ENCODE measurements at regions not wholly inside any gene's neighbourhood (a gene's known extent, or its start where the extent isn't known, plus 50 kb on each side); places are given as distances from the start of the nearest gene placed in this dataset.

- no peak overlapping the region for H3K9ac ChIP-seq (ENCODE audit: low read length)
- H3K4me3 ChIP-seq (ENCODE audit: low read depth, low read length, poor library complexity, severe bottlenecking), result no peak overlapping the region
- H3K4me2 ChIP-seq (ENCODE audit: low read length), result no peak overlapping the region
- no peaks in the 10 kb centered on the region for H3K9me2 ChIP-seq (ENCODE audit: low read depth, low read length)
- no peak overlapping the region for H3K27ac ChIP-seq (ENCODE audit: low read depth, low read length, poor library complexity, severe bottlenecking)
- H3K4me1 ChIP-seq (ENCODE audit: insufficient read depth, low read length, severe bottlenecking), result no peaks in the 10 kb centered on the region
- H3K79me2 ChIP-seq (ENCODE audit: insufficient read depth, low read length), result no peaks in the 10 kb centered on the region
- no peaks in the 10 kb centered on the region for H4K20me1 ChIP-seq (ENCODE audit: insufficient read depth, low read length)
- TF ChIP-seq CTCF (IDR thresholded peaks at IDR 0.05; ENCODE audit: low read length) (no peak), EZH2 (IDR thresholded peaks at IDR 0.05; ENCODE audit: borderline replicate concordance, low read length) (no peak)
- no peak overlapping the region for H2AFZ ChIP-seq (ENCODE audit: low read length)
- no peaks in the 10 kb centered on the region for H3K36me3 ChIP-seq (ENCODE audit: insufficient read depth, low read length)
- no peaks in the 10 kb centered on the region for H3F3A ChIP-seq (ENCODE audit: insufficient read depth, low read length)
- no peaks in the 10 kb centered on the region for H3K9me3 ChIP-seq (ENCODE audit: low read length)
- H3K27me3 ChIP-seq (ENCODE audit: insufficient read depth, low read length), result no peaks in the 10 kb centered on the region
Measured at GRCh38 chr1:194723067-194723466, 1536.7 kb upstream of the B3GALT2 start.

DNA sequence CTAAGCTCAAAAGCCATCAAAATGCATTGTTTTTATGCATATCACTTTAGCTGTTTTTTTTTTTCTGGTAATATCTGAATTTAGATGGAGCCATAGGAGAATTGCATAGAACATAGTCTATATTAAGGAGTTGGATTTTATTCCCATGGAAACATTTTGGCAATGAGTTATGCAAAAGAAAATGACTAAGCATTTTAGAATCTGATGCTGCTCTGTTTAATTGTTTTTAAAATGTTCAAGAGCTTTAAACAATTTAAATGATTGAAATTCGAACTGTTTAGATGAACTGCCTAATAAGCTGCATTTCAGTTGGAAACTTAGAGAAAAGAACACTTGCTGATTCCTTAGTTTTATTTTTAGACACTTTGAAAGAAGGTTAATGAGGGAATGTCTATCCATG is 1531.5 kb upstream of the B3GALT2 start:
- Histone ChIP-seq H3K27ac (ENCODE audit: low read depth, low read length, poor library complexity, severe bottlenecking) (no peak overlapping the region), H3K36me3 (ENCODE audit: insufficient read depth, low read length) (no peaks in the 10 kb centered on the region), H3K4me3 (ENCODE audit: low read depth, low read length, poor library complexity, severe bottlenecking) (no peak overlapping the region), H4K20me1 (ENCODE audit: insufficient read depth, low read length) (no peaks in the 10 kb centered on the region), H2AFZ (ENCODE audit: low read length) (peak overlapping the region; percentile 48; the same call in 1 of the 2 replicates), H3F3A (ENCODE audit: insufficient read depth, low read length) (no peaks in the 10 kb centered on the region), H3K4me1 (ENCODE audit: insufficient read depth, low read length, severe bottlenecking) (no peaks in the 10 kb centered on the region), H3K27me3 (ENCODE audit: insufficient read depth, low read length) (no peaks in the 10 kb centered on the region), H3K9me2 (ENCODE audit: low read depth, low read length) (no peaks in the 10 kb centered on the region), H3K9me3 (ENCODE audit: low read length) (no peaks in the 10 kb centered on the region), H3K79me2 (ENCODE audit: insufficient read depth, low read length) (no peaks in the 10 kb centered on the region), H3K9ac (ENCODE audit: low read length) (no peak overlapping the region), H3K4me2 (ENCODE audit: low read length) (no peak overlapping the region)
- no peak for TF ChIP-seq EZH2 (IDR thresholded peaks at IDR 0.05; ENCODE audit: borderline replicate concordance, low read length)
- no peak for TF ChIP-seq CTCF (IDR thresholded peaks at IDR 0.05; ENCODE audit: low read length)

DNA sequence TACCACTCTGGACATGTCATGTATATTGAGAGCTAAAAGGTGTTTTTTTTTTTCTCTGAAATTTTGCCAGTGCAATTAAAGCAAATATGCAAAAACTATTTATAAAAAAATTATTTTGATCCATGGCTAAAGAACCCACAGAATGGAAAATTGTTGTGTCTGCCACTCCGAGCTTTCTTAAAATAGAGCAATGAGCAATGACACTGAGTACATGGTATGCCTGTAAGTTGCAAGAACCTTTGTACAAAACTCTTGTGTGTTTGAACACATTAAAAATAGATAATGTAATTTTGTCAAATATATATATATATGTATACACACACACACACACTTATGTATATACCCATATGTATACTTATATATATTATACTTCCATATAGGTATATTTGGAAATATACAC is 1530.9 kb upstream of the B3GALT2 start:
- Histone ChIP-seq H4K20me1 (ENCODE audit: insufficient read depth, low read length) (no peaks in the 10 kb centered on the region), H3K4me1 (ENCODE audit: insufficient read depth, low read length, severe bottlenecking) (no peaks in the 10 kb centered on the region), H3K9ac (ENCODE audit: low read length) (no peak overlapping the region), H2AFZ (ENCODE audit: low read length) (peak overlapping the region; percentile 80; the same call in 1 of the 2 replicates), H3K9me3 (ENCODE audit: low read length) (no peaks in the 10 kb centered on the region), H3K4me3 (ENCODE audit: low read depth, low read length, poor library complexity, severe bottlenecking) (no peak overlapping the region), H3K79me2 (ENCODE audit: insufficient read depth, low read length) (no peaks in the 10 kb centered on the region), H3K36me3 (ENCODE audit: insufficient read depth, low read length) (no peaks in the 10 kb centered on the region), H3K4me2 (ENCODE audit: low read length) (no peak overlapping the region), H3K27ac (ENCODE audit: low read depth, low read length, poor library complexity, severe bottlenecking) (no peak overlapping the region), H3K9me2 (ENCODE audit: low read depth, low read length) (no peaks in the 10 kb centered on the region), H3K27me3 (ENCODE audit: insufficient read depth, low read length) (no peaks in the 10 kb centered on the region), H3F3A (ENCODE audit: insufficient read depth, low read length) (no peaks in the 10 kb centered on the region)
- TF ChIP-seq EZH2 (IDR thresholded peaks at IDR 0.05; ENCODE audit: borderline replicate concordance, low read length) (no peak), CTCF (IDR thresholded peaks at IDR 0.05; ENCODE audit: low read length) (no peak)
